ENCODE measurements at regions not wholly inside any gene's neighbourhood (a gene's known extent, or its start where the extent isn't known, plus 50 kb on each side); places are given as distances from the start of the nearest gene placed in this dataset.
"Not testable (repeated sequence)": the region's sequence is repeated elsewhere in the genome, so short reads cannot be mapped to it uniquely, and the experiment has no call there.

GRCh38 chr15:95693917-95694316 is 636.6 kb upstream of the NR2F2 start:
- no peak for DNase-seq (ENCODE audit: low read depth)

DNA sequence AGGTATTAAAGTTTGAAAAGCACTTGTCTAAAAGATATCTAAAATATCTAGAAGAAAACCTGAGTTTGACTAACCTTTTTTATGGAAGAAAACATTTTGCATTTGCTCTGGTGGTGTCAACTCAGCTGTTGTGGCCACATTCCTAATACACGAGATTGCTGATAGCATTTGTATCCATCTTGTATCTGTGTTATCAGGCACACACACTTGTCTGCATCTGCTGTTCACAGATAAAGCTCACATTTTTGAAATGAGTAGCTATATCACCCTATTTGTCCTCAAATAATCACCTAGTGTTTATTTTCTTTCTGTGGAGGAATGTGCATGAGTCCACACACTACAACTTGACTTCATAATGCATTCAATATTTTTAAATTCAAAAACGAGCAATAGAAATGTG is 632.3 kb upstream of the NR2F2 start:
- DNase-seq (ENCODE audit: low read depth): no peak

DNA sequence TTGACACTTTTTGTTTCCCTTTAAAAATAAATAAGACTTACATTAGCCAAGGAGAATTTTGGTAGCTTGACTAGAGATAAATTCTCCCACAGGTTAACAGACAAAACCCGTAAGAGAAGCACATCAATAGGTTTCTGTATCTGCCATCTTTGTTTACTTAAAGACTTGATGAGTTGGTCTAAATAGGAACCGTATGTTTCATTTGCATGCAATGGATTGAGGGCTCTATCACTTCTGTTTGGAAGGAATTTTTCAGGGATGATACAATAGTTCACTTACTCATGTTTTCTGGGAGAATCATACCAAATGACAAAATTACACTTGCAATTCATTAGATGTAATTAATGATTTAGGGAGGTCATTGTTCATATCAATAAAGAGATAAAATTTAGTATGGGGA is 631.5 kb upstream of the NR2F2 start:
- no peak for DNase-seq (ENCODE audit: low read depth)

GRCh38 chr15:95699578-95699977 is 630.9 kb upstream of the NR2F2 start:
- DNase-seq (ENCODE audit: low read depth): no peak

DNA sequence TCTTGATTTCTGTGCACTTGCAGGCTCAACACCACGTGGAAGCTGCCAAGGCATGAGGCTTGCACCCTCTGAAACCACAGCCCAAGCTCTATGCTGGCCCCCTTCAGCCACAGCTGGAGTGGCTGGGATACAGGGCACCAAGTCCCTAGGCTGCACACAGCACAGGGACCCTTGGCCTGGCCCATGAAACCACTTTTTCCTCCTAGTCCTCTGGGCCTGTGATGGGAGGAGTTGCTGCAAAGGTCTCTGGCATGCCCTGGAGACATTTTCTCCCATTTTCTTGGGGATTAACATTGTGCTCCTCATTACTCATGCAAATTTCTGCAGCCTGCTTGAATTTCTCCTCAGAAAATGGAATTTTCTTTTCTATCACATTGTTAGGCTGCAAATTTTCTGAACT is 629.8 kb upstream of the NR2F2 start:
- DNase-seq (ENCODE audit: low read depth): not testable (repeated sequence)

- no peak for DNase-seq (ENCODE audit: low read depth)
Observed at GRCh38 chr15:95701410-95701809, 629.1 kb upstream of the NR2F2 start.

DNA sequence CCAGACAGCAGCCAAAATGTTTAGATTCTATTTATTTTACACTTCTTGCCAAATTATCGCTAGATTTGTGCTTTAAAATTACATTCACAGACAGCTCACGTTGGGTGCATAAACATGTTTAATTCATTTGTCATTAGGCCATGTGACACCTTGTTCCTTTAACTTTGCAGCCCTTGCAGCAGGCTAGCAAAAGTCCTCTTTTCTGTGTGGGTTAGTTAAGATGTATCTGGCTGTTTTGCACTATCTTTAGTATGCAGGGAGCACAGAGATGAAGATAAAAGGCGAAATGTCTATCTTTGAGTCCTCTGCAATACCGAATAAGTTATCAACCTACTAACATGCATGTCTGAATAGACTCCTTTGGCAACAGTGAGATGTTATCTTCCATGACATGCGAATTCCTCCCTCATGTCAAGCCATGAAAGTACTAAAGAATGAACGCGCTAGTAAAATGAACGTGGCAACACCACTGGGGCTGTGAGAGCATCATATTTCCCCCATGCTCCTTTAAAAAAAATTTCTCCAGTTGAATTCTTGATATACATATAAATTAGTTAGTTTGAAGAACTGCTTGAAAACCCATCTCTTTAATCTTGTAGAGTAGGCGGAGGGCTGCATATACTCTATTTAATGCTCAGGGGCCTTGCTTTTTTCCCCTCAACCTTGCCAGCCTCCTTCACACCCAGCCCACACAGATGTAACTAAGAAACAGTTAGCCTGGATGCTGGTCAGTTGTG is 620.4 kb upstream of the NR2F2 start:
- no peak for DNase-seq (ENCODE audit: low read depth)

DNA sequence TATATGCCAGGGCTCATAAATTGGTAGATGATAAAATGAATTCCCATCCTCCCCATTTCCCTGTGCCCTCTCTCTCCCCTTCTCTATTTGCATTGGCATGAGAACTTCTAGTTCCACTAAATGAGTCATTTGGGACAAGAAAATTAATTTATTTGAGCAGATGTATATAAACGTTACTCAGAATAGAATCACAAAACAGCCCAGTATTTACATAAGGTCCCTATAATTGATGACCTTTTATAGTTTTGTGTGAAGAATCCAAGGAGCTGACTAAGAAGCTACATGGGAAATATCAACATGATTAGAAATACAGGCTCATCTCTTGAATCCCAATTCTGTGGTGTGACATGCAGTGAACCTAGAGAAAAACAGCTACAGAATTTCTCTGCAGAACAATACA is 617.7 kb upstream of the NR2F2 start:
- DNase-seq (ENCODE audit: low read depth): no peak

DNA sequence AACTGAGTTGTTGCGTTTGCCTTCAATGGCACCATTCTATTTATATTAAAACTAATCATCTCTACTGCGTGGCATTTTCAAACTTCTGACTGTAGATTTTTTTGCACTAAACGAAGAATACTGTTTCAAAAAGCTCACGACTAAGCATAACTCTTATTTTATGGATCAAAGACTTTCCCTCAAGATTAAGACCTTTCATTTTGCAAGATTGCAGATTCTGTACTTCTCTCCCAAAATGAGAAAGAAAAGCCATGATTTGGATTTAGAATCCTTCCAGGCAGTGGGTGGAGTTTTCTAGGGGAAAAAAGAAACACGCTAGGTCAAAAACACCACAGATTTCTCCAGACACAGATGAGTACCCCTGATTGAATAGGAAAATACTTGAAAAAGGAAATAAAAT is 617.2 kb upstream of the NR2F2 start:
- no peak for DNase-seq (ENCODE audit: low read depth)

- DNase-seq (ENCODE audit: low read depth): no peak
Observed at GRCh38 chr15:95715116-95715903, 615.2 kb upstream of the NR2F2 start.

DNA sequence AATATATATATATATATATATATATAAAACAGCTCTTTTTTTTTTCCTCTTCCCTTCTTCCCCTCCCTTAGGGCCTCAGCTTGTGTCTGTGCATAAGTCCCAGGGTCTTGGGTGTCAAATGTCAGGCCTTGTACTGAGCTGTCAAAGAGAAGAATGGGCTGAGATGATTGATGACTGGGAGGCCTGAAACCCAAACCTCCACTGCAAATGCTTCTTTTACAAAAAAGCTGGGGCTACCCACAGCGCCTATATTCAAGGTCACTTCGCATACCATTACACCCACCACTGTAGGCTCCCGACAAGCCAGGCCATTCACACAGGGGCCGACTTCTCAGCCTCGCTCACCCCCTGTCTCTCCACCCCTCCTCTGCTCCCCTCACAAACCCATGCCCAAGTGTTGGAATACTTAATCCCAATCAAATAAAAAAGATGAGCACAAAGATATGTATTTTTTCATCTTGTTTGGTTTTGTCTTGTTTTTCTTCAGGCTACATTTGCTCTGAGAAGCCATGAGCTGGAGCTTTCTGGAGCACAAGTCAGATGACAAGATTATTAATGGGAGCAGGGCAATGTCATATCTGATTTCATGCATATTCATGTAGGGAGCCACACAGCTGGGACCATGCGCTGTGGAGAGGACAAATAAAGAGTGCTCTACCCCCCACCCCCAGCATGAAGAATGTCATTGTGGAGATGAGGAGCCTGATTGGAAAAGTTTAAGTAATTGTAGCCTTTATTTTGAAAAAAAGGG is 614.4 kb upstream of the NR2F2 start:
- DNase-seq (ENCODE audit: low read depth): no peak

GRCh38 chr15:95716708-95717107 is 613.8 kb upstream of the NR2F2 start:
- no peak for DNase-seq (ENCODE audit: low read depth)

DNA sequence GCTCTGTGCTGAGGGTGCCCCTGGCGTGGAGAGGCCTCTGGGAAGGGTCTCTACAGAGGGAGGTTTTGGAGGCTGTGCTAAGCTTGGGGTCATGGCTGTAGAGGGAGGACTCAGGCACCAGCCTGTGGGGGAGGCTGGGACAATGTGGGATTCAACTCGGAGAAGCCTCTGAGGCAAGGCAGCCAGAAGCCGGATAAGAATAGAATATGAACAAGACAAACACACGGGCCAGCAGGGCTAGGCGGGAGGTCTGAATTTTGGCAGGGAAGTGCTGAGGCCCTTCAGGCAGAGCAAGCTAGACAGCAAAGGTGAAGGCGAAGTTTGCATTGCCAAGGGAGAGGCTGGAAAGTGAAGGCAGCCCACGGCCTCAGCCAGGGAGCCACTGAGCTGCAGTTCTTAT is 612.1 kb upstream of the NR2F2 start:
- no peak for DNase-seq (ENCODE audit: low read depth)

DNA sequence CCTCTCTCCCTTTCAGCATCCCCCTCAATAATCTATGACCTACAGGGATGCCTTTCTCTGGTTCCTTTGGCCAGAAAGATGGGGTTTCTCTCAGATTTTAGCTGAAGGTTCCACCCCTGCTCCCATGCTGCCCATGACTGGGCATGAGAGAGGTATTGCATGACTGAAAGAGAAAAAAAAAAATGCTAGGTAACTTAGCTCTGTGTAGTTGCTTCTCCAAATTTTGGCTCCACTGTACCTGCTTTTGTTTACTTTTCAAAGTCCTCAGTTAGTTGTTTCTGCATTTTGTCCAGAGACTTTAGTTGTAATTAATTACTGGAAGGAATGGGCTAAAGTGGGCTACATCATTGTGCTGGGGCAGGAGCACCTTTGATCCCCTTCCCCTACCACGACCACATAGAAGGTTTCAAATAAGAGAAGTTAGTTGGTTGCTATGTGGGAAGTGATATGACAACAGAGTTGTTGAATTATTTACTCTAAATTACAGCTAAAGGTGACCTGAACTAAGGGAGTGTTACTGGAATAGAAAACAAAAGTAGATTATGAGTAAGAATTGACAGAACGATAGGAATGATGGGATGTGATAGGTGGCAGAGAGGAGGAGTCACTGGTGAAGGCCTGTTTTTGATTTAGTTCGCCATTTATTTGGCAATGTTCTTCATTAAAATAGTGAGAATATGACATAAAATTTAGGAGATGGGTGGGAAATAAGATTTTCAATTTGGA is 605.4 kb upstream of the NR2F2 start:
- no peak for DNase-seq (ENCODE audit: low read depth)

- DNase-seq (ENCODE audit: low read depth): no peak
Observed at GRCh38 chr15:95726891-95727290, 603.6 kb upstream of the NR2F2 start.

DNA sequence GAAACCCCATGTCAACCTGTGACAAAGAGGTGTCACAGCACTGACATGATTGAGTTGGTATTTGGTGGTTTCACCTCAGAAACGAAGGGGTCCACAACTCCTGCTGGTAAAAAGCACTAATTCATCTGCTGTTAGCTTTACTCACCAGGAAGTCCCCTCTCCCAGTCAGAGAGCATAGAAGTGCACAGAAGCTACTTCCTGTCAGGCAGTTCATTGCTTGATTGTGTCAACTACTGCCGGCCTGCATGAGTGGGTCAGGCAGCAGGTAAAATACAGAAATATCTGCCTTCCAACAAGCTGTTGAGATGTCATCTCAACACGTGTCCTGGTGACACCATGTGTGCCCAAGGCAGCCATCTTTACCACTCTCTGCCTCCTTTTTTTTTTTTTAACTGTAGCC is 596.6 kb upstream of the NR2F2 start:
- no peak for DNase-seq (ENCODE audit: low read depth)

GRCh38 chr15:95734422-95735316 is 595.8 kb upstream of the NR2F2 start:
- DNase-seq (ENCODE audit: low read depth): no peak

- DNase-seq (ENCODE audit: low read depth): no peak
Observed at GRCh38 chr15:95737060-95737459, 593.4 kb upstream of the NR2F2 start.

DNA sequence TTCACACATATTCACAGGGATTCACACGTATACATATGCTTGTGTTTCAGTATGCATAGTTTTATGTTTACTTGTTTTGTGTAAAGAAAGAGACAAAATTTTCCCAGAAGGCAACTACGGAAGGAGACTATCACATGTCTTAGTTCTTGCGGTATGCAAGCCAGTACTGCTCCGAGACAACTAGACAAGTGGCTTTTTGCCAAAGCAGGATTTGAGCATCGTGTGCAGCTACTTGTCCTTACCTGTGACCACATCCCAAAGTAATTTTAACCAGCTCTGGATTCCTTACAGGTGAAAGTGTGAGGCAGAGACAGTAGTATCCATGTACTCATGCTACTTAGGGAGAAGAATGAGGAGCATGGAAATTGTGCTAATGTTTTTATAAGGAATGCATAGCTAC is 591.4 kb upstream of the NR2F2 start:
- DNase-seq (ENCODE audit: low read depth): no peak

DNA sequence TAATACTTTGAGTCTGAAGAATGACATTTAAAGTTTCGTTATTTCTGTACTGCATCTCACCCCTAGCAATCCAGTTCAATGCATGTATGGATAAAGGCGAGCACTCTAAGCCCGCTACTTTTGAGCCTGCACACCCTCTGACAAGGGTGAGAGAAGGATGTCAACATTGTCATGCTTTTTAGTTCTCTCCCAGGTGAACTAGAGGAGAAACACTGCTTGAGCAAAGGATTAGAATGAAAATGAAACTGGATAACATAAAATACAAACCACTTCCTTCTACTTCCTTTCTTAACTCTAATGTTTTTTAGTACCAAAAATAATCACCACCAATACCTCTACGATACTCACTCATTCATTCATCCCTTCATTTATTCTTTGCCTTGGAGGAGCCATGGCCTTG is 588.7 kb upstream of the NR2F2 start:
- no peak for DNase-seq (ENCODE audit: low read depth)

DNA sequence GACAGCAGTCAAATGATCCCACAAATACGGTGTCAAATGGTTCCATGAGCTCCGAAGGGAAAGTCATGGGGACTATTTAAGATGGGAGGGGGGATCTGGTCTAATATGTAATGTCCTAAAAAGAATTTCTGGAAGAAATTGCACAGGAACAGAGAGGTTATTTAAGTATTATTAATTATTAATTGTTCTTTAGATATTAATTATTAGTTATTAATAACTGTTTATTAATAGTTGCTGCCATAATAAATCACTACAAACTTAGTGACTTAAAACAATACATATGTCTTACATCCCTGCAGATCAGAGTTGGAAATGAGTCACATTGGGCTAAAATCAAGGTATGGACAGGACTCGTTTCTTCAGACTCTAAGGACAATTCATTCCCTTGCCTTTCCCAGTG is 588.2 kb upstream of the NR2F2 start:
- DNase-seq (ENCODE audit: low read depth): no peak
